Natural killer cell (primary cell): ENCODE measurements at regions not wholly inside any gene's neighbourhood (a gene's known extent, or its start where the extent isn't known, plus 50 kb on each side); places are given as distances from the start of the nearest gene placed in this dataset.

Source experiments
- ATAC-seq, 3 donors: fragments of 150-1000 bp in 2 of 3; fragments of 200-7000 bp in 1 of 3; cut with Tn5 transposase; 1 replicate in 1 of 3; 2 replicates in 2 of 3; pipeline ENCODE4 v1.10.0; 2021; ENCODE audit warnings: mild to moderate bottlenecking in 2 of 3, moderate library complexity in 2 of 3
- DNase-seq, 2 donors: peaks; one replicate each; pipeline versions ENCODE4 v3.0.0 to v3.0.0-alpha.2; 2013 to 2021; ENCODE audit warnings: mixed read lengths in 1 of 2
- H3K27ac ChIP-seq: one replicate; pipeline ENCODE4 v1.5.1; 2013; ENCODE audit warnings: mild to moderate bottlenecking, low read length
- H3K27me3 ChIP-seq: one replicate; pipeline ENCODE4 v1.6.1; 2013; ENCODE audit warnings: low read length; ENCODE audit not compliant: control insufficient read depth, insufficient read depth
- H3K36me3 ChIP-seq: one replicate; pipeline ENCODE4 v1.6.1; 2013; ENCODE audit warnings: low read length; ENCODE audit not compliant: control insufficient read depth, insufficient read depth
- H3K4me1 ChIP-seq: one replicate; pipeline ENCODE4 v1.6.1; 2013; ENCODE audit warnings: low read length; ENCODE audit not compliant: control insufficient read depth, insufficient read depth
- H3K4me3 ChIP-seq: one replicate; pipeline ENCODE4 v1.5.1; 2013; ENCODE audit warnings: low read length
- H3K9me3 ChIP-seq: one replicate; pipeline ENCODE4 v1.6.1; 2013; ENCODE audit warnings: low read length; ENCODE audit not compliant: control insufficient read depth, insufficient read depth
- H3K27ac Mint-ChIP-seq, 2 donors: one replicate each; pipeline ENCODE4 v1.8.0; 2022; ENCODE audit warnings: mild to moderate bottlenecking in 2 of 2, mixed read lengths in 2 of 2, moderate library complexity in 1 of 2
- H3K27me3 Mint-ChIP-seq, 2 donors: one replicate each; pipeline ENCODE4 v1.8.0; 2022; ENCODE audit warnings: low read depth in 2 of 2, mixed read lengths in 2 of 2
- H3K36me3 Mint-ChIP-seq: one replicate; pipeline ENCODE4 v1.8.0; 2022; ENCODE audit warnings: mixed read lengths
- H3K4me1 Mint-ChIP-seq, 2 donors: one replicate each; pipeline ENCODE4 v1.8.0; 2022; ENCODE audit warnings: mixed read lengths in 2 of 2
- H3K4me3 Mint-ChIP-seq: one replicate; pipeline ENCODE4 v1.8.0; 2022; ENCODE audit warnings: mild to moderate bottlenecking, moderate library complexity, mixed read lengths
- H3K9me3 Mint-ChIP-seq, 2 donors: one replicate each; pipeline ENCODE4 v1.8.0; 2022; ENCODE audit warnings: mixed read lengths in 2 of 2
- CTCF ChIP-seq: fragments of 200-600 bp; IDR thresholded peaks from one replicate; pipeline ENCODE4 v1.8.0; 2022; ENCODE audit warnings: antibody characterized with exemption
- WGBS: methylation state at CpG from one replicate; pipeline ENCODE4 v1.1.7; 2013; ENCODE audit warnings: missing lambda C conversion rate; ENCODE audit not compliant: insufficient coverage; 5-methylcytosine and 5-hydroxymethylcytosine counted together
- intact Hi-C: fragments of 100-400 bp; cut with micrococcal nuclease; formaldehyde crosslinking; loops from one replicate; pipeline ENCODE4 v1.14.2; 2022

GRCh38 chr9:126164796-126165525 is 161.7 kb upstream of the MVB12B start:
- Mint-ChIP-seq H3K27ac (no peak overlapping the region), H3K4me3 (no peak overlapping the region), H3K36me3 (no peaks in the 10 kb centered on the region), H3K4me1 (no peaks in the 10 kb centered on the region), H3K9me3 (no peaks in the 10 kb centered on the region), H3K27me3 (peaks cover 19 to 26% of the 10 kb centered on the region in 2 donors)
- no peak overlapping the region for H3K27ac ChIP-seq
- DNase-seq (no peak), ATAC-seq (no peak)
- H3K9me3 ChIP-seq, result no peaks in the 10 kb centered on the region
- intact Hi-C loops, result no loop called here
- no peaks in the 10 kb centered on the region for H3K4me1 ChIP-seq
- no peaks in the 10 kb centered on the region for H3K36me3 ChIP-seq
- WGBS, result 84% methylated on average over 22 of the region's 22 CpGs
- no peaks in the 10 kb centered on the region for H3K27me3 ChIP-seq
- no peak overlapping the region for H3K4me3 ChIP-seq
- TF ChIP-seq CTCF, result no peak

DNA sequence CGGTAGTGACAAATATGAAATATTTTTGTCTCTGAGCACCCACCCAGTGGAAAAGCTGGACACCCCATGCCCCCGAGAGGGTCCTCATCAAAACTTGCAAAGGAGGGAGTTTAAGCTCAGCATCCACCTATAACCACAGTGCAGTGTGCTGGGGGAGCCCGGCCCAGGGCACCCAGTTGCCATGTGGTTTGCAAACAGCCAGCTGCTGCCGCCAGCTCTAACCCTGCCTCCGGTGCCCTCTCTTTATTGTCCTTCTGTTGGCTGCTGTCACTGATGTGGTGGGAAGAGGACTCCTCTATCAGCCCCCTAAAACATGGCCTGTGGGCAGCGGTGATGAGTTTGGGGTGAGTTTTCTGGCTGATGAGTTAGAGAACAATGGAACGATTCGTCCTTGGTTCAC is 160.9 kb upstream of the MVB12B start:
- Mint-ChIP-seq H3K4me1 (no peaks in the 10 kb centered on the region), H3K9me3 (no peaks in the 10 kb centered on the region), H3K27me3 (peaks cover 24 to 32% of the 10 kb centered on the region in 2 donors), H3K36me3 (no peaks in the 10 kb centered on the region), H3K27ac (no peak overlapping the region), H3K4me3 (no peak overlapping the region)
- H3K9me3 ChIP-seq, result no peaks in the 10 kb centered on the region
- intact Hi-C loops, result no loop called here
- H3K36me3 ChIP-seq, result no peaks in the 10 kb centered on the region
- ATAC-seq, result no peak
- no peaks in the 10 kb centered on the region for H3K4me1 ChIP-seq
- no peaks in the 10 kb centered on the region for H3K27me3 ChIP-seq
- 85% methylated on average over 7 of the region's 8 CpGs for WGBS
- no peak overlapping the region for H3K27ac ChIP-seq
- no peak for DNase-seq
- TF ChIP-seq CTCF, result no peak
- no peak overlapping the region for H3K4me3 ChIP-seq

DNA sequence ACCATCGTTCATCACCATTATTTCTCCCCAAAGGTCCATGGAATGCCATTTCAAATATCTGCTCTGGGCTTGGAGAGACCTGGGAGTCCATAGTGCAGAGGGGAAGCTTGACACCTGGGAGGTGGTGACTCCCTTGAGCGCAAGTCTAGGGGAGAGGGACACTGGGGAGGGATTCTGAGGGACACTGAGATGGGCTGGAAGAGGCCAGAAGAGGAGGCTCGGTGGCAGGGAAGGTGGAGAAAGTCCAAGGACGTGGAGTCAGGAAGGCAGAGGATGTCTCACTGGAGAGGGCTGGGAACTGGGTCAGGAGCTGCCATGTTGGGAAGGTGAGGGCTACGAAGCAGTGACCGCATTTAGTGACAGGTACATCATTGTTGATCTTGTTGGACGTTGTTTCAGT is 160.3 kb upstream of the MVB12B start:
- Mint-ChIP-seq H3K36me3 (no peaks in the 10 kb centered on the region), H3K27ac (no peak overlapping the region), H3K9me3 (no peaks in the 10 kb centered on the region), H3K27me3 (peaks cover 24 to 32% of the 10 kb centered on the region in 2 donors), H3K4me1 (no peaks in the 10 kb centered on the region), H3K4me3 (no peak overlapping the region)
- Histone ChIP-seq H3K27ac (no peak overlapping the region), H3K9me3 (no peaks in the 10 kb centered on the region), H3K36me3 (no peaks in the 10 kb centered on the region), H3K27me3 (no peaks in the 10 kb centered on the region), H3K4me3 (no peak overlapping the region), H3K4me1 (no peaks in the 10 kb centered on the region)
- 90% methylated on average over 7 of the region's 7 CpGs for WGBS
- DNase-seq, result no peak
- no peak for TF ChIP-seq CTCF
- no peak for ATAC-seq
- intact Hi-C loops, result no loop called here

GRCh38 chr9:126166866-126167265 is 159.8 kb upstream of the MVB12B start:
- Mint-ChIP-seq H3K27me3 (peaks cover 24 to 32% of the 10 kb centered on the region in 2 donors), H3K9me3 (no peaks in the 10 kb centered on the region), H3K36me3 (no peaks in the 10 kb centered on the region), H3K4me1 (no peaks in the 10 kb centered on the region), H3K4me3 (no peak overlapping the region), H3K27ac (no peak overlapping the region)
- no peak overlapping the region for H3K4me3 ChIP-seq
- no peak for TF ChIP-seq CTCF
- no peak for DNase-seq
- no peaks in the 10 kb centered on the region for H3K27me3 ChIP-seq
- ATAC-seq, result no peak
- no peaks in the 10 kb centered on the region for H3K9me3 ChIP-seq
- no peak overlapping the region for H3K27ac ChIP-seq
- intact Hi-C loops, result no loop called here
- WGBS, result 85% methylated on average over 6 of the region's 6 CpGs
- H3K36me3 ChIP-seq, result no peaks in the 10 kb centered on the region
- no peaks in the 10 kb centered on the region for H3K4me1 ChIP-seq
